Adipocyte (in vitro differentiated cells): ENCODE measurements at regions not wholly inside any gene's neighbourhood (a gene's known extent, or its start where the extent isn't known, plus 50 kb on each side); places are given as distances from the start of the nearest gene placed in this dataset.

ENCODE experiments used
- DNase-seq: peaks from one replicate; pipeline ENCODE4 v3.0.0-alpha.2; 2015; ENCODE audit warnings: low read depth
- H3K27me3 ChIP-seq: replicated peaks from 2 replicates; pipeline ENCODE4 v1.7.0; 2013; ENCODE audit warnings: mild to moderate bottlenecking, low read length, moderate library complexity; ENCODE audit not compliant: control insufficient read depth, insufficient read depth
- H3K36me3 ChIP-seq: 2 replicates; pipeline ENCODE4 v1.7.0; 2013; ENCODE audit warnings: low read length, mild to moderate bottlenecking, moderate library complexity; ENCODE audit not compliant: control insufficient read depth, insufficient read depth, severe bottlenecking
- H3K4me1 ChIP-seq: 2 replicates; pipeline ENCODE4 v1.7.0; 2013; ENCODE audit warnings: mild to moderate bottlenecking, low read length, moderate library complexity; ENCODE audit not compliant: control insufficient read depth, insufficient read depth
- H3K4me3 ChIP-seq: 2 replicates; pipeline ENCODE4 v1.7.0; 2013; ENCODE audit warnings: mild to moderate bottlenecking, low read length, moderate library complexity
- H3K9ac ChIP-seq: 2 replicates; pipeline ENCODE4 v1.7.0; 2013; ENCODE audit warnings: mild to moderate bottlenecking, low read length, moderate library complexity
- H3K9me3 ChIP-seq: 2 replicates; pipeline ENCODE4 v1.7.0; 2013; ENCODE audit warnings: mild to moderate bottlenecking, low read length, moderate library complexity; ENCODE audit not compliant: control insufficient read depth

GRCh38 chr2:14284244-14284643 is 348.3 kb upstream of the LRATD1 start:
- no peaks in the 10 kb centered on the region for H3K36me3 ChIP-seq
- H3K4me1 ChIP-seq: no peaks in the 10 kb centered on the region
- H3K9ac ChIP-seq: no peak overlapping the region
- no peaks in the 10 kb centered on the region for H3K27me3 ChIP-seq
- no peak for DNase-seq
- H3K4me3 ChIP-seq: no peak overlapping the region
- H3K9me3 ChIP-seq: no peaks in the 10 kb centered on the region

GRCh38 chr2:14285812-14286211 is 346.7 kb upstream of the LRATD1 start:
- no peak overlapping the region for H3K9ac ChIP-seq
- no peaks in the 10 kb centered on the region for H3K27me3 ChIP-seq
- no peaks in the 10 kb centered on the region for H3K9me3 ChIP-seq
- no peak overlapping the region for H3K4me3 ChIP-seq
- no peaks in the 10 kb centered on the region for H3K4me1 ChIP-seq
- H3K36me3 ChIP-seq: no peaks in the 10 kb centered on the region
- no peak for DNase-seq

GRCh38 chr2:14288016-14288415 is 344.5 kb upstream of the LRATD1 start:
- Histone ChIP-seq H3K27me3 (no peaks in the 10 kb centered on the region), H3K9ac (no peak overlapping the region), H3K9me3 (no peaks in the 10 kb centered on the region), H3K4me3 (no peak overlapping the region), H3K36me3 (no peaks in the 10 kb centered on the region), H3K4me1 (no peaks in the 10 kb centered on the region)
- no peak for DNase-seq

GRCh38 chr2:14292964-14293363 is 339.6 kb upstream of the LRATD1 start:
- no peaks in the 10 kb centered on the region for H3K9me3 ChIP-seq
- no peaks in the 10 kb centered on the region for H3K4me1 ChIP-seq
- no peaks in the 10 kb centered on the region for H3K36me3 ChIP-seq
- H3K27me3 ChIP-seq: no peaks in the 10 kb centered on the region
- H3K4me3 ChIP-seq: no peak overlapping the region
- H3K9ac ChIP-seq: no peak overlapping the region
- no peak for DNase-seq

GRCh38 chr2:14297340-14297739 is 335.2 kb upstream of the LRATD1 start:
- no peaks in the 10 kb centered on the region for H3K4me1 ChIP-seq
- no peaks in the 10 kb centered on the region for H3K36me3 ChIP-seq

GRCh38 chr2:14297906-14298305 is 334.6 kb upstream of the LRATD1 start:
- no peaks in the 10 kb centered on the region for H3K9me3 ChIP-seq
- H3K9ac ChIP-seq: no peak overlapping the region
- no peaks in the 10 kb centered on the region for H3K27me3 ChIP-seq
- no peaks in the 10 kb centered on the region for H3K4me1 ChIP-seq
- no peaks in the 10 kb centered on the region for H3K36me3 ChIP-seq
- no peak for DNase-seq
- no peak overlapping the region for H3K4me3 ChIP-seq

More at GRCh38 chr2:14297340-14297739, 335.2 kb upstream of the LRATD1 start:
- H3K27me3 ChIP-seq: no peaks in the 10 kb centered on the region
- H3K9me3 ChIP-seq: no peaks in the 10 kb centered on the region
- no peak overlapping the region for H3K4me3 ChIP-seq
- H3K9ac ChIP-seq: no peak overlapping the region
- DNase-seq: no peak

- no peaks in the 10 kb centered on the region for H3K9me3 ChIP-seq
- H3K27me3 ChIP-seq: no peaks in the 10 kb centered on the region
- H3K36me3 ChIP-seq: no peaks in the 10 kb centered on the region
- no peaks in the 10 kb centered on the region for H3K4me1 ChIP-seq
- H3K4me3 ChIP-seq: no peak overlapping the region
- no peak for DNase-seq
- H3K9ac ChIP-seq: no peak overlapping the region
These were observed 331.2 kb upstream of the LRATD1 start for GRCh38 chr2:14301331-14301730.

GRCh38 chr2:14303366-14304115 is 329.0 kb upstream of the LRATD1 start:
- Histone ChIP-seq H3K9ac (no peak overlapping the region), H3K4me1 (no peaks in the 10 kb centered on the region), H3K36me3 (no peaks in the 10 kb centered on the region), H3K27me3 (no peaks in the 10 kb centered on the region), H3K4me3 (no peak overlapping the region), H3K9me3 (no peaks in the 10 kb centered on the region)
- DNase-seq: no peak

- Histone ChIP-seq H3K9me3 (no peaks in the 10 kb centered on the region), H3K27me3 (no peaks in the 10 kb centered on the region), H3K9ac (no peak overlapping the region), H3K4me3 (no peak overlapping the region), H3K36me3 (no peaks in the 10 kb centered on the region), H3K4me1 (no peaks in the 10 kb centered on the region)
- DNase-seq: no peak
These were observed 328.2 kb upstream of the LRATD1 start for GRCh38 chr2:14304326-14304725.

GRCh38 chr2:14306268-14306861 is 326.2 kb upstream of the LRATD1 start:
- no peaks in the 10 kb centered on the region for H3K36me3 ChIP-seq
- no peaks in the 10 kb centered on the region for H3K4me1 ChIP-seq
- no peak overlapping the region for H3K9ac ChIP-seq
- H3K9me3 ChIP-seq: no peaks in the 10 kb centered on the region
- no peaks in the 10 kb centered on the region for H3K27me3 ChIP-seq
- H3K4me3 ChIP-seq: no peak overlapping the region
- DNase-seq: no peak

GRCh38 chr2:14313341-14313740 is 319.2 kb upstream of the LRATD1 start:
- Histone ChIP-seq H3K4me1 (no peaks in the 10 kb centered on the region), H3K36me3 (no peaks in the 10 kb centered on the region), H3K4me3 (no peak overlapping the region), H3K9me3 (no peaks in the 10 kb centered on the region), H3K27me3 (no peaks in the 10 kb centered on the region), H3K9ac (no peak overlapping the region)
- DNase-seq: no peak

GRCh38 chr2:14316594-14316993 is 315.9 kb upstream of the LRATD1 start:
- Histone ChIP-seq H3K4me3 (no peak overlapping the region), H3K27me3 (no peaks in the 10 kb centered on the region), H3K36me3 (no peaks in the 10 kb centered on the region), H3K9me3 (no peaks in the 10 kb centered on the region), H3K9ac (no peak overlapping the region), H3K4me1 (no peaks in the 10 kb centered on the region)
- DNase-seq: no peak
